IMR-90 (cell line): ENCODE measurements at regions not wholly inside any gene's neighbourhood (a gene's known extent, or its start where the extent isn't known, plus 50 kb on each side); places are given as distances from the start of the nearest gene placed in this dataset.

ENCODE experiments used
- ATAC-seq: fragments of 200-7000 bp; cut with Tn5 transposase; 2 replicates; pipeline ENCODE4 v1.9.1; 2020; ENCODE audit warnings: low read depth, mild to moderate bottlenecking, moderate library complexity
- BruUV-seq: library from RNA; stranded (reverse); fragments of 400-500 nt; replicated peaks from 2 replicates; lab custom pipeline; 2021; lab: Mats Ljungman, UMichigan
- CTCF ChIA-PET: fragments of 300-600 bp; formaldehyde crosslinking; extraction: SDS; loops from one replicate; lab custom pipeline; 2021; ENCODE audit warnings: antibody characterized with exemption; lab: Yijun Ruan, JAX
- POLR2A ChIA-PET: fragments of 300-600 bp; sonication (Branson Sonifier 250); formaldehyde crosslinking; loops from one replicate; lab custom pipeline; 2022; ENCODE audit warnings: antibody characterized with exemption; ENCODE audit not compliant: unreplicated experiment; lab: Charles Lee
- DNase-seq: peaks from one replicate; pipeline ENCODE4 v3.0.0; 2013
- H2AFZ ChIP-seq: replicated peaks from 2 replicates; pipeline ENCODE3; 2013; ENCODE audit warnings: low read length, mild to moderate bottlenecking; ENCODE audit not compliant: poor library complexity
- H2AK5ac ChIP-seq: 2 replicates; pipeline ENCODE4 v1.6.1; 2013; ENCODE audit warnings: low read depth, low read length, inconsistent platforms
- H2AK9ac ChIP-seq: replicated peaks from 2 replicates; pipeline ENCODE3; 2013; ENCODE audit warnings: mild to moderate bottlenecking, low read depth, low read length, moderate library complexity; ENCODE audit not compliant: poor library complexity
- H2BK120ac ChIP-seq: 2 replicates; pipeline ENCODE4 v1.6.1; 2013; ENCODE audit warnings: low read depth, low read length, inconsistent platforms
- H2BK15ac ChIP-seq: 3 replicates; pipeline ENCODE4 v1.6.1; 2013; ENCODE audit warnings: low read depth, low read length, inconsistent platforms
- H2BK20ac ChIP-seq: 2 replicates; pipeline ENCODE4 v1.6.1; 2013; ENCODE audit warnings: low read depth, mild to moderate bottlenecking, inconsistent platforms, low read length, moderate library complexity
- H2BK5ac ChIP-seq: 2 replicates; pipeline ENCODE4 v1.6.1; 2013; ENCODE audit warnings: mild to moderate bottlenecking, low read depth, low read length, inconsistent platforms; ENCODE audit not compliant: poor library complexity, severe bottlenecking
- H3K14ac ChIP-seq: replicated peaks from 2 replicates; pipeline ENCODE4 v1.6.1; 2013; ENCODE audit warnings: low read depth, low read length, inconsistent platforms
- H3K18ac ChIP-seq: 2 replicates; pipeline ENCODE4 v1.6.1; 2013; ENCODE audit warnings: low read depth, low read length, control low read depth
- H3K23ac ChIP-seq: 2 replicates; pipeline ENCODE4 v1.6.1; 2013; ENCODE audit warnings: low read depth, low read length, inconsistent platforms
- H3K27ac ChIP-seq: 2 replicates; pipeline ENCODE4 v1.5.1; 2013; ENCODE audit warnings: mild to moderate bottlenecking, control low read depth, low read length; ENCODE audit not compliant: insufficient read depth
- H3K27me3 ChIP-seq: 2 replicates; pipeline ENCODE4 v1.6.1; 2013; ENCODE audit warnings: low read length; ENCODE audit not compliant: control insufficient read depth, insufficient read depth
- H3K36me3 ChIP-seq: 2 replicates; pipeline ENCODE4 v1.6.1; 2013; ENCODE audit warnings: low read length, mixed read lengths; ENCODE audit not compliant: control insufficient read depth, insufficient read depth
- H3K4ac ChIP-seq: 2 replicates; pipeline ENCODE4 v1.6.1; 2013; ENCODE audit warnings: low read depth, low read length, inconsistent platforms
- H3K4me1 ChIP-seq: 2 replicates; pipeline ENCODE4 v1.6.1; 2013; ENCODE audit warnings: low read length, mixed read lengths; ENCODE audit not compliant: control insufficient read depth, insufficient read depth
- H3K4me2 ChIP-seq: 2 replicates; pipeline ENCODE4 v1.6.1; 2013; ENCODE audit warnings: low read depth, mild to moderate bottlenecking, control low read depth, low read length, moderate library complexity
- H3K4me3 ChIP-seq: 2 replicates; pipeline ENCODE4 v1.5.1; 2013; ENCODE audit warnings: low read depth, mild to moderate bottlenecking, control low read depth, low read length, moderate library complexity; ENCODE audit not compliant: insufficient read depth
- H3K56ac ChIP-seq: 2 replicates; pipeline ENCODE4 v1.6.1; 2013; ENCODE audit warnings: low read length, inconsistent platforms; ENCODE audit not compliant: insufficient read depth; ENCODE audit errors: extremely low read depth
- H3K79me1 ChIP-seq, 2 experiments: 2 replicates each; pipeline ENCODE4 v1.6.1; 2013; ENCODE audit warnings: low read length in 2 of 2, inconsistent platforms in 1 of 2, low read depth in 1 of 2
- H3K9ac ChIP-seq: 2 replicates; pipeline ENCODE4 v1.6.1; 2013; ENCODE audit warnings: low read depth, low read length, control low read depth
- H3K9me1 ChIP-seq: 2 replicates; pipeline ENCODE4 v1.6.1; 2013; ENCODE audit warnings: low read length, inconsistent platforms; ENCODE audit not compliant: insufficient read depth
- H3K9me3 ChIP-seq: 2 replicates; pipeline ENCODE4 v1.6.1; 2013; ENCODE audit warnings: low read length; ENCODE audit not compliant: control insufficient read depth, insufficient read depth
- H4K20me1 ChIP-seq: 2 replicates; pipeline ENCODE4 v1.6.1; 2013; ENCODE audit warnings: low read length, inconsistent platforms; ENCODE audit not compliant: insufficient read depth
- H4K5ac ChIP-seq: 2 replicates; pipeline ENCODE4 v1.6.1; 2013; ENCODE audit warnings: mild to moderate bottlenecking, low read depth, low read length, control low read depth
- H4K8ac ChIP-seq, 2 experiments: 2 replicates each; pipeline ENCODE4 v1.6.1; 2013; ENCODE audit warnings: low read depth in 2 of 2, low read length in 2 of 2, control low read depth in 1 of 2, inconsistent platforms in 1 of 2
- H4K91ac ChIP-seq: 2 replicates; pipeline ENCODE4 v1.6.1; 2013; ENCODE audit warnings: low read depth, low read length, inconsistent platforms; ENCODE audit not compliant: insufficient read depth
- FOS ChIP-seq: fragments of 150-350 bp; IDR thresholded peaks from 2 replicates; pipeline ENCODE4 v1.6.1; 2016; ENCODE audit warnings: low read depth, low read length
- WGBS, 2 experiments: methylation state at CpG; one replicate each; pipeline versions ENCODE4 v1.1.5 to v1.1.7; 2013; ENCODE audit warnings: missing lambda C conversion rate in 2 of 2; ENCODE audit not compliant: insufficient read length in 1 of 2; ENCODE audit errors: extremely low coverage in 2 of 2; 5-methylcytosine and 5-hydroxymethylcytosine counted together
- dilution Hi-C: fragments of 300-500 bp; cut with HindIII; formaldehyde crosslinking; loops from one replicate; pipeline ENCODE4 v1.14.3; 2018; ENCODE audit warnings: low sequenced_read_pairs; ENCODE audit not compliant: unreplicated experiment
- in situ Hi-C: fragments of 300-500 bp; cut with MboI; formaldehyde crosslinking; loops from 3 replicates; pipeline ENCODE4 v1.14.3; 2019; ENCODE audit warnings: low sequenced_read_pairs, inconsistent platforms, mixed read lengths
- intact Hi-C: fragments of 100-400 bp; cut with micrococcal nuclease; formaldehyde crosslinking; loops from 2 replicates; pipeline ENCODE4 v1.10.0; 2022

DNA sequence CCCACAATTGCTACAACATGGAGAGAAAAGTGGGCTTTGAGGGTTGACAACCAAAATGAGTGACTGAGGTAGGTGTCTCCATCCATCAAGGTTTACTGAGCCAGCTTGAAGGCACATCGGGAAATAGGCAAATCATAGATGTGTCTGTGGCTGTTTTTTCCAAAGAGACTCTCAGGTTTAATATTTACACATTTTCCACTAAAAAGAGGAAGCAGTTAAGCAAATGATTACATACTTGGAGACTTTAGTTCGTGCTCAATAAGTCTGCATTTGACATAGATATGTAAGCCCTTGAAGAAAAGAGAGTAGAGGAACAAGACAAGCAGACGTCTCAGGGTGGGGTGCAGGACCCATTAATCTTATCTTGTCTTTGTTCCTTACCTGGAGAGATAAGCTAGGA, 148.9 kb upstream of the COX10 start:
- Histone ChIP-seq H2BK5ac (no peak overlapping the region), H4K5ac (no peak overlapping the region), H4K20me1 (no peaks in the 10 kb centered on the region), H3K4me2 (no peak overlapping the region), H3K4me3 (no peak overlapping the region), H3K4me1 (no peaks in the 10 kb centered on the region), H3K9ac (no peak overlapping the region), H2BK20ac (no peak overlapping the region), H2BK120ac (no peak overlapping the region), H3K56ac (no peak overlapping the region), H4K8ac (no peak overlapping the region), H3K4ac (no peak overlapping the region), H2AK5ac (no peak overlapping the region), H4K91ac (no peak overlapping the region), H3K36me3 (no peaks in the 10 kb centered on the region), H3K27ac (no peak overlapping the region), H3K18ac (no peak overlapping the region), H3K9me1 (no peaks in the 10 kb centered on the region), H3K79me1 (no peaks in the 10 kb centered on the region), H3K14ac (no peak overlapping the region), H2BK15ac (no peak overlapping the region), H3K27me3 (peaks cover 4% of the 10 kb centered on the region; the same call in 1 of the 2 replicates), H2AK9ac (no peak overlapping the region), H2AFZ (no peak overlapping the region), H3K9me3 (no peaks in the 10 kb centered on the region), H3K23ac (no peak overlapping the region)
- in situ Hi-C loops = no loop called here
- no TSS peak for BruUV-seq
- intact Hi-C loops = no loop called here
- POLR2A ChIA-PET = no interaction called here
- no peak for ATAC-seq
- dilution Hi-C loops = no loop called here
- TF ChIP-seq FOS = no peak
- 43% methylated on average over 1 of the region's 3 CpGs; no CpG with 5 or more reads in 1 of the 2 experiments for WGBS, 2 experiments
- no peak for DNase-seq
- CTCF ChIA-PET = no interaction called here
